Caki2 (cell line): ENCODE measurements at regions not wholly inside any gene's neighbourhood (a gene's known extent, or its start where the extent isn't known, plus 50 kb on each side); places are given as distances from the start of the nearest gene placed in this dataset.

Experiments
- DNase-seq: peaks from one replicate; pipeline ENCODE4 v3.0.0-alpha.2; 2015; ENCODE audit warnings: low read depth
- in situ Hi-C: cut with HindIII; loops from 2 replicates; pipeline ENCODE4 v1.10.0; 2016; ENCODE audit warnings: low sequenced_read_pairs, low pct_unique_long_range_greater_than_20kb, mixed read lengths

DNA sequence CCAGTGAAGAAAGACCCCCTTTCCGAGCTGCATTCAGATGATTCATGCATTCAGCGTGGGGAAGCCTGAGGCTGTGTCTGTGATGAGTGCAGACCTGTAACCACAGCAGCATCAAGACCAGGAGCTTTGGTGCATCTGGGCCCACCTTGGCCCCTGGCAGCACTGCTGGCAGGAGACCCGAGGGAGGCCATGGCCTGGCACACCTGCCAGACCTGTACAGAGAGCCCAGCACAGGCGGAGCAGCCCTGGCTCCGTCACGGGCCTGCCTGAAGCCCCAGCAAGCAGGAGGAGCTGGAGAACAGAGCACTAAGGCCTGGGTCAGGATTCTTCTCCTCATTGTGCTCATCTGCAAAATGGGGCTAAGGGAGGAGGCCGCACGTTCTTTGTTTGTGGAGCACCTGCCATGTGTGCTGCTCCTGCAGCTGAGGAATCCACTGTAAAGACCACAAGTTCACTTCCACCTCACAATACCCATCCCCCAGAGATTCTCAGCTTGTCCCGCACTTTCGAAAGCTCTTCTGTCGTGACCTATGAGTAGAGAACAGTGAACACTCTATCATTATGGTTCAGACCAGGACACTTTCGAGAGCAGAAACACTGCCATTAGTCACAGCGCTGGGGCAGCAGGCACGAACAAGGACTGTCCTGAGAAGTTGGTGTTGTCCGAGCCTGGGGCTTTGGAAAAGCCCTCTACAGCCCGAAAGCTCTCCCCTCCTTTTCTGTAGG is 144.4 kb upstream of the CST7 start:
- in situ Hi-C loops, result no loop called here

GRCh38 chr20:24805456-24806238 is 143.4 kb upstream of the CST7 start:
- DNase-seq, result no peak
- in situ Hi-C loops, result no loop called here

More for the DNA sequence above, 144.4 kb upstream of the CST7 start:
- no peak for DNase-seq

DNA sequence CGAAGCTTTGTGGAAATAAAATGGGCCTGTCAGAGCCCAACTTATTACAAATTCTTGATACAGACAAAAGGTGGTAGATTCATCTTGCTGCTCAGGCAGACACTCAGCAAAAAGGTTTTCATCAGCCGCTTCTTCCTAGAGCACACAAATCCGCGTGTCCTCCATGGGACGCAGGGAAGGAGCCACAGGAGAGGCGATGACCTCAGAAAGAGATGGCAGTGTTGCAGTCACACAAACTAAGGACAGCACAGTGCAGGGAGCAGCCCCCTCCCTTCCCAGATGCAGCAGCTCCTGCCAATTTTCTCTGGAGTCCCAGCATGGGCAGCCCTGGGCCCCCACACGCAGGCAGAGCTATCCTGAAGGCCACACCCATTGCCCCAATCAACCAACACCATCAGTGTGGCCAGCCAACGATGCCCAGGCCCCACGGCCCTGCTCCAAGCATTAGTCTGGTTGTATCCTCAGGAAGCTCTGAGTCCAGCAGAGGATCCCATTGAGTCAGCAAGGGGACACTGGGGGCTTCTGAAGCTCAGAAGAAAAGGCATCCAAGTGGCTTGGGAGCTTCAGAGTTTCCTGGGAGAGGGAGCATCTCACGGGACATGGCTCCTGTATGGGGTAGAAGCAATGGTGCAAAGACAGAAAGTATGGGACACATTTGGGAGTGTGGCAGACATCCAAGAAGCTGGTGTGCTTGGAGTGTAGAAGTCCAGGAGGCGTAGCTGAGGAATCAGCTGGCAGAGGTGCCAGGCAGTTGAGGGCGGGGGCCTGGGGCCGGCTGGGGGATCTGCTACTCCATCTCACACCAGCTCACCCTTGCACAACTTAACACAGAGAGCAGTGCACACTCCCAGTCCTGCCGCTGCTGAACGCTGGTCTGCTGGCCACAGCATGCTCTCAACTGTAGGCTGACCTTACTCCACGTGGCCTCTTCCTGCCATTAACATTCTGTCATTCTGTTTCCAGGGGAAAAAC is 142.1 kb upstream of the CST7 start:
- no peak for DNase-seq
- in situ Hi-C loops, result no loop called here

DNA sequence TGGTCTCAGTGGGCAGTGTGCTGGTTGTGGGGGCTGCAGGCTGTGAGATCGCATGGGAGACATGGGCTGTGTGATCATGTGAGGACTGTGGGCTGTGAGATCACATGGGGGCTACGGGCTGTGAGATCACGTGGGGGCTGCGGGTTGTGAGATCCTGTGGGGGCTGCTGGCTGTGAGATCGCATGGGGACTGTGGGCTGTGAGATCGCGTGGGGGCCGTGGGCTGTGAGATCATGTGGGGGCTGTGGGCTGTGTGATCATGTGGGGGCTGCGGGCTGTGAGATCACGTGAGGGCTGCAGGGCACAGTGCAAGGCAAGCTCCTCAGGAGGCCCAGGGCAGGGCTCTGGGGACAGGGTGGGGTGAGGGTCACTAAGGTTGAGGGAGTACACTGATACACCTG is 140.5 kb upstream of the CST7 start:
- DNase-seq, result no peak

DNA sequence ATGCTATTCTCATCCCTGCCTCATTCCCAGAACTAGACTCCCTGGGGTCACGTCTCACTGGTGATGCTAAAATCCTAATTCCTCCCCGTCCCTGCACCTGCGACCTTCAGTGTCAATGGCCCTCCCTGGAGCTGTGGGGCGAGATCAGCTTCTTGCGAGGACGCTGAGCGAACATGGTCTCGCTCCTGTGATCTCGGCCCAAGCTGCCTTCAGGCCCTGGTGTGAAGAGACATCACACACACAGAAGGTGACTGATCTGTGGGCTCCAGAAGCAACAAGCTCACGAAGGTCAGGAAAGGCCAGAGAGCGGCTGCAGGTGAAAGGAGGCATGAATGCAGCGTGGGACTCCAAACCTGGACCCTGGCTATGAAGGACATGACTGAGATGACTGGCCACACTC is 139.5 kb upstream of the CST7 start:
- no peak for DNase-seq
- in situ Hi-C loops, result no loop called here

More for the DNA sequence above, 140.5 kb upstream of the CST7 start:
- in situ Hi-C loops, result no loop called here

GRCh38 chr20:24810676-24811407 is 138.2 kb upstream of the CST7 start:
- DNase-seq, result no peak
- in situ Hi-C loops, result no loop called here

DNA sequence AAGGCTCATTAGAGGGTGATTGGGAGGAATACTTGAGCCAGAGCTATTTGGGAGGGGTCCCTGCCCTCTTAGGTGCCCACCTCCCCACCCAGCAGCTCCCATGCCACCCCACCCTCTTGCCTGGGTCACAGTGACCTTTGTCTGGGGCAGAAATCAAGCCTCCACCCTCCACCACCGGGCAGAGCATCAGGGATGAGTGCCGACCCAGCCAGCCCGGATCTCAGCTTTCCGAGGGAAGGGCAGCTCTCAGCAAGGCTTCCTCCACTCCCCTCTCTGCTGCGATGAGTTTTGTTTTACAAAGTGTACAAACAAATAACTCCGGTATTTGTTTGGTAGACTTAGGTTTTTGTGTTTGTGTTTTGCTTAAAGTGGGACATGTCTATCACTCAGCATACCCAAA is 136.7 kb upstream of the CST7 start:
- no peak for DNase-seq
- in situ Hi-C loops, result no loop called here

GRCh38 chr20:24813080-24813479 is 136.0 kb upstream of the CST7 start:
- no peak for DNase-seq
- in situ Hi-C loops, result no loop called here

GRCh38 chr20:24813496-24813895 is 135.6 kb upstream of the CST7 start:
- in situ Hi-C loops, result no loop called here
- no peak for DNase-seq

DNA sequence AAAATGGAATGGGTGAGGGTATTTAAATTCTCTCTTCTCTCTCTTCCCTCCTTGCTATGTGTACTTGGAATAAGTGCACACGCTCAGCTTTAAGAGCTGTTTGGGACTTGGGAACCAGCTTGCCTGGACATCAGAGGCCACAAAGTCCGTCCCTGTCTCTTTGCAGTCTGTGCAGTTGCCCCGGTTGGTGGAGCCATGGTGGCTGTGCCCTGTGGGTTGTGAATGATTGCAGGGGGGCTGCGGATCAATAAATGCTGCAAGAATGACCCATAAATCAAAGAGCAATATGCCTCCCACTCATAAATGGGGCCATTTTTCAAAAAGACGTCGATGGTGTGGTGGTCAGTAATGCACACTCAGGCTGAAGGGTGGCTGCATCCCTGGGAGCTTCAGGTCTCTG is 135.1 kb upstream of the CST7 start:
- in situ Hi-C loops, result no loop called here
- DNase-seq, result no peak

DNA sequence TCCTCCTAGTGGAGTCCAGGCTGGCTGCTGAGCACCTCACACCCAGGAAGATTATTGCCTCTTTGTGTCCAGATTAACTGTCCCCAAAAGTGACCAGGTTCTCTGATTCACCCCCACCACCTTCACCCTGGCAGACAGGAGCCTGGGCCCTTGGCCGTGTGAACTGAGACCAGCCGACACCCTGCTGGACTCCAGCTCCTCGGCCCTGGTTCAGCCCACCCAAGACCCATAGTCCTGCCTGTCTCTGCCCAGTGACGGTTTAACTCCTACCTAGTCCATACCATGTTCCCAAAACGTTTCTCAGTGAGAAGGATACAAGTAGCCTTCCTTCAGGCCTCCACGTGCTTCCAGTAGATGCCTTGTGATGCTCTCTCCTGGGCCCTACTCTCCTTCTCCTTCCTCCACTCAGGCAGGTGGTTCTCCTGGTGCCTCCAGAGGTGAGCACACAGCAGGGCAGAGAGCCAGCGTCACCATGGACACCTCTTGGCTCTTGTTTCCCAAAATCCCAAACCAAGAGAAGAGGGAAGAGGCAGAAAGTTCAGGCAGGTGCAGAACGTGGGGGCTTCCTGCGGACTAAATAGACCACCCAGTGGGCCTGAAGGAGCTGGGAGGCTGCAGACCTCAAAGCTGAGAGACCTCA is 134.4 kb upstream of the CST7 start:
- in situ Hi-C loops, result no loop called here
- DNase-seq, result no peak

GRCh38 chr20:24815196-24815815 is 133.8 kb upstream of the CST7 start:
- in situ Hi-C loops, result no loop called here
- DNase-seq, result no peak

DNA sequence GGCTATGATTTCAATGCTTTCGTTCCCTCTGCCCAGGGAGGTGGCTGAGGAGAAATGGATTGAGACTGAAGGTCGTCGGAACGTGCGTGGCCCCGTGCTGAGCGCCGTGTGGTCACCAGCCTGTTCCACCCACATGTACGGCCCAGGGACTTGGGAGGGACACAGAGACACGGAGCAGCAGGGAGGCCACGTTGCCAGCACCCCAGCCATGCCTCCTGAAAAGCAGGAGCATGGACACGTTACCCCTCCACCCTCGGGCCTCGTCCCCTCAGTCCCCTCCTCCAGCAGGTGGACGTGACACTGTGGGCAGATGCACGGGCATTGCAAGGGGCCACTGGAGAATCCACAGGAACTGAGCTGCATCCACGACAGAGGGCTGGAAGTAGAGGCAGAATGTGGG is 133.1 kb upstream of the CST7 start:
- in situ Hi-C loops, result no loop called here

GRCh38 chr20:24816431-24816830 is 132.6 kb upstream of the CST7 start:
- in situ Hi-C loops, result no loop called here
- DNase-seq, result no peak

More for the DNA sequence above, 133.1 kb upstream of the CST7 start:
- no peak for DNase-seq

DNA sequence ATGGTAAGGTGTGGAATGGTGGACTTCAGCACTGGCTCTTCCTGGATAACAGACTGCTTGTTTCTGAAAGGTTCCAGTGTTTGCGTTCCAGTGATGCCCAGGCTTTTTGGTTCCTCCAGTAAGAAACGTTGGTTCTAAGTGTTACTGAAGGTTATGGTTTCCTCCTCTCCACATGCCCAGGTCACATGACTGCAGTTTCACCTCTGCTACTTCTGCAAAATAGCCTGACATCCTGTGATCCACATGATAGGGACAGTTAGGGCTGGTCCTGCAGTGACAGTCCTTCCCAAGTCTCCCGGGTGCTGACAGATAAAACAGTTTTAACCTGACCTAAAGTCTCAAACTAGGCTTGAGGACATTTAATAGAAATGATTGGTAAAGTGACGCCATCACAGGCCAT is 132.2 kb upstream of the CST7 start:
- in situ Hi-C loops, result no loop called here
- DNase-seq, result no peak

DNA sequence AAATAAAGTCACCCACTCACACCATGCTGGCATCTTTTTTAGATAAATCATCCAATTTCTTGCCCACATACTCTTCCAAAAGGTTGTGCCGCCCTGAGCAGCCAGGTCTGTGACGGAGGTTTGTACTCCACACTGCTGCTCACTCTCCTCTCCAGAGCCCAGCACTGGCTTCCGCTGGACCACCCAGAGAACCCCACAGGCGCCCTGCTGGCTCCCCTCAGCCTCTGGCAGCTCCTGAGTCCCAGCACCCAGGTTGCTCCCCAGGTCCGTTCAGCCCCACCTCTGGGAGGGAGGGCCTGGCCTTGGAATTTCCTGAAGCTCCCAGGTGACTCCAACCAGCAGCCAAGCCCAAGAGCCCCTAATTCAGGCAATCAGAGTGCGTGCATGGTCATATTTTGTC is 131.7 kb upstream of the CST7 start:
- DNase-seq, result no peak
- in situ Hi-C loops, result no loop called here

DNA sequence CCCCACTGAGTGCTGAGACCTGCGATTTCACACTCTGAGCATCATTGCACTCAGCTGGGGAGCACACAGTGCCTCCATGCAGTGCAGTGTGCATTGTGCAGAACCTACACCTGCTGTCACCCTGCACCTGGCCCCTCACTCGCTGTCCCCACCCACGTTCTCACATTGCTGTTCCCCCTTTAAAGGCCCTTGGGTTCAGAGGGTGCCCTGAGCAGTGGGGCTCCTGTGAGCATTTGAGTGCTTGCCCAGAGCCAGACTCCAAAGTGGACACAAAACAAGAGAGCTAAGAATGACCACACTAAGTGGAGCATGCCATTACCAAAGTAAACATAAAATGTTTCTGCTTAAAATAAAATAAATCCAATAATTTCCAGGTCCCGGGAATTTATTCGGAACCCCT is 131.0 kb upstream of the CST7 start:
- in situ Hi-C loops, result no loop called here

More for the DNA sequence above, 131.0 kb upstream of the CST7 start:
- DNase-seq, result no peak
